ENCODE measurements at regions not wholly inside any gene's neighbourhood (a gene's known extent, or its start where the extent isn't known, plus 50 kb on each side); places are given as distances from the start of the nearest gene placed in this dataset.
A peak's percentile ranks its signal among the peaks of the same experiment; 100 is the strongest.

DNA sequence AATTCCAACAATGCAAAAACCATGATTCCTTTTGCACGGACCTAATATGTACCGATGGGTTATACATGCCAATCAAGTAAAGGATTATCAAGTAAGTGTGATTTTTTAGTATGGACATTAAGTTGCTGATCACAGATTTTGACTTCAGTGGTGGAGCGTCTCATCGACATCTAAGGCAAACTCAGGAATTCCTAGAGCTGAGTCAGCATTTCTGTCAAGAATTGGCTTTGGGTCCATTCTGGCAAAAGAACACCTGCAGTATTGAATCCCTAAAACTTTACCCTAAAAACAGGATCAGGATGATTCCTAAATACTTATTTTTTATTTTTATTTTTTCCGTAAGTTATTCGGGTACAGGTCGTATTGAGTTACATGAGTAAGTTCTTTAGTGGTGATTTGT is 83.6 kb downstream of the HPGD start:
- no peak for DNase-seq

- no peak for DNase-seq
Measured at GRCh38 chr4:174437749-174438148, 84.5 kb downstream of the HPGD start.

DNA sequence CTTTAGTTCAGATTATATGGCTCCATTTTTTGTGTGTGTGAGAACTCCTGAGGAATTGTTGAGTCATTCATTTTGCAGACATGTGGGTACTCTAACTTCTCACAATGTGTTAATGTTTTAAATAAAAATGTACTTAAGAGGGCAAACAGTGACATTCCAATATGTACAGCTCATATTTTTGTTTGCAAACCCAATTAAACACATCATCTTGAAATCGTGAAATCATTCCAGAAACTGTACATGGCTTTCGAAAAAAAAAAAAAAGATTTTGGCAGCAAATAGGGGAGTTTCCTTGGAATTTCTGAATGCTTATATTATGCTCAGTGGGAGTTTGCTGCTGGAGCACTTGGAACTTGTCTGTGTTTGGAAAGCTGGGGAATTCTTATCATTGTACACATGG is 85.0 kb downstream of the HPGD start:
- no peak for DNase-seq

DNA sequence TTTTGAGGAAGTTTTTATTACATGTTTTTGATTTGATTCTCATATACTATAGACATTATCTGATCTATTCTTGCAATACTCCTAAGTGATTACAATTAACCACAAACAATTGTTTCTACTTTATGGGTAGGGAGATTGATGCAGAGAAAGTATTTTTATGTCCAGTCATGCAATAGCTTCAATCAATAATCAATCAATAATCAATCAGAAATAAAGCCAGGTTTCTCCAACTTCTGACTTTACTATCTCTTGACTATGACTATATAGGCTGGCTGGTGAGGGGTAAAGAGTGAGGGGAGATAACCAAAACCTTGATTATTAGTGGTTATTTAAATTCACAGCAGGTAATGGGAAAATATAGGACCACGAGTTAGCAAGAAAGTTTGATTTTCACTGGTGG is 85.9 kb downstream of the HPGD start:
- DNase-seq, result no peak

- no peak for DNase-seq
Measured at GRCh38 chr4:174435974-174436373, 86.3 kb downstream of the HPGD start.

DNA sequence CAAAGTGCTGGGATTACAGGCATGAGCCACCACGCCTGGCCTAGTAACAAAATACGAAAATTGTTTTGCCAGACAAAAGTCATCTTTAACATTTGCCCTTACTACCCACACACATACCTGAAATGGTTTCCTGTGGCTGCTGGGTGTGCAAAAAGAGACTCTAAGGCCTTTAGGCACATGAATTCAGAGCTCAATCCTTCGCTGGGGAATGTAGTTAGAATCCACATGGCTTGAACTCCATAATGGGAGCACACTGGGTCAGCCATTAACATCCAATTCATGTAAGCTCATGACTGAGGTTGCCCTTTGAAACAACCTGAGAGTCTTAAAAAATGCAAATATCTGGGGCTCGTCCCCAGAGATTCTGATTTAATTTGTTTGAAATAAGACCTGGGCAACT is 87.8 kb downstream of the HPGD start:
- DNase-seq, result no peak

GRCh38 chr4:174430576-174430975 is 91.7 kb downstream of the HPGD start:
- no peak for DNase-seq

DNA sequence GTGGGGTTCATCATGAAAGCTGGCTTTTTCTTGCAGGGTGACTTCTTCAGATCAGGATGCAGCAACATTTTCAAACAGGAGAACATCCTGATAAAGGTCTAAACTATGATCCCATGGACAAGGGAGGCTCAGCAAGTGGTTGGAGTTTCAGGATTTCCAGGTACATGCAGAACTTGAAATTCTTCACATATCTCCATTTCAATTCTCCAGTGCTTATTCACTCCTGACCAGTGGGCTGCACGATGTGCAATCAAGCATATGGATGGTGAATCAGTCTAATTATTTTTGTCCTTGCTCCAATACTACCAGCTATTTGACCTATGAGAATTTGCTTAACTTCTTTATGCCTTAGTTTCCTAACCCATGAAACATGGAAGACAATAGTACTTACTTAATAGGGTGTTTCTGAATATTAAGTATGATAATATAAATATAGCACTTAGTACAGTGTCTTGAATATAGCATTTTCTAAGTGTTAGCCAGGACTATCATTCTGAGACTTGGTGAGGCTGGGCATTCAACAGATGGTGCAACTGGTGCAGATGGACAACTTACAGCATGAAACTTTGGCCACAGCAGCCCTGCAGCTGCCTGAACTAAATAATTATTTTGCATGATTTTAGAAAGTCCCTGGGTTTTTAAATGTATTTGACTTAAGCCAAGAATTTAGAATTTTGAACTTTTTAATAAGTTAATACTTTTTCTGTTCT is 92.4 kb downstream of the HPGD start:
- no peak for DNase-seq

- no peak for DNase-seq
Measured at GRCh38 chr4:174427571-174428140, 94.6 kb downstream of the HPGD start.

GRCh38 chr4:174425669-174426068 is 96.6 kb downstream of the HPGD start:
- DNase-seq, result no peak

DNA sequence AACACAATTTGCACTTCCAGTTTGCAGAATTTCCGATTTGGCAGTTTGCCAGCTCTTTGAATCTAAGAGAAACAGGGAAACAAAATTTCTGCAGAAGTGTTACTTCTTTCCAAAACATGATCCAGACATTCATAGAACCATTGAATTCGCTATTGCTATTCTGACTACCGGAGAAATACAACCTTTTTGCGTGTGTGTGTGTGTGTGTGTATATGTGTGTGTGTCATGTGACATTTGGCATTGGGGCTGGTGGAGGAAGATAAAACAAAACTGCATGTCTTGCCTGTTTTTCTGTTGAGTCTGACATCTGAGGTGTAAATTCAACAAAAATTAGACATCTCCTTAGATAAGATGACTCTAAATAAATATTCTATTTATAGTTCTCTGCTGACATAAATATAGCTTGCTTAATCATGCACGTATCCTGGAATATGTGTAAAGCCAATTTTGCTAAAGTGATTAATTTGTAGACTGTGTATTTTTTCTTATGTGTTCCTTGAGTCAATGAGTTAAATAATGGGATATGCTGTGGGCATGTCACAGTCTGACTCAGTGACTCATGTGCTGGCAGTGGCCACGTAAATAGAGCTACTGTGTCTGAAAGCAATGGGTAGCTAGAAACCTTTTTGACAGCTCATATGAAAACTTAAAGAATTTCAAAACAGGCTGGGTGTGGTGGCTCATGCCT is 98.9 kb downstream of the HPGD start:
- peak in 4 of 58 donors; percentile 2 to 15 (median 6) for DNase-seq

GRCh38 chr4:174422893-174423256 is 99.4 kb downstream of the HPGD start:
- DNase-seq, result no peak

DNA sequence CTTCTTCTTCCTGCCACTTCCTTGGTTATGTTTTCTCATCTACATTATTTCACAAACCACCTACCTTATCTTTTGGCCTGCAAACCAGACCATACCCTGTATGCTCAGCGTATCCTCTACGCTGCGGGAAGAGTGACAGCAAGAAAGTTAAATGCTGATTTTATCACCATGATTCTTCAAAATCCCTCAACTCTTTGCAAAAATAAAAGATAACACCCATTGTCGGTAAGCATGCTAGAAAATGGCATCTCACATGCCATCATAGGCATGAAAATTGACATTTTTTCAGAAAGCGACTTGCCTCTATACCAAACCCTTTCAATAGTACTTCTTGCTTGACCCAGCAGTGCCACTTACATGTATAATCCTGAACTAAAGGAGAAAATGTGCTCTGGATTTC is 102.0 kb downstream of the HPGD start:
- DNase-seq, result no peak

- DNase-seq, result no peak
Measured at GRCh38 chr4:174418640-174419212, 103.6 kb downstream of the HPGD start.

DNA sequence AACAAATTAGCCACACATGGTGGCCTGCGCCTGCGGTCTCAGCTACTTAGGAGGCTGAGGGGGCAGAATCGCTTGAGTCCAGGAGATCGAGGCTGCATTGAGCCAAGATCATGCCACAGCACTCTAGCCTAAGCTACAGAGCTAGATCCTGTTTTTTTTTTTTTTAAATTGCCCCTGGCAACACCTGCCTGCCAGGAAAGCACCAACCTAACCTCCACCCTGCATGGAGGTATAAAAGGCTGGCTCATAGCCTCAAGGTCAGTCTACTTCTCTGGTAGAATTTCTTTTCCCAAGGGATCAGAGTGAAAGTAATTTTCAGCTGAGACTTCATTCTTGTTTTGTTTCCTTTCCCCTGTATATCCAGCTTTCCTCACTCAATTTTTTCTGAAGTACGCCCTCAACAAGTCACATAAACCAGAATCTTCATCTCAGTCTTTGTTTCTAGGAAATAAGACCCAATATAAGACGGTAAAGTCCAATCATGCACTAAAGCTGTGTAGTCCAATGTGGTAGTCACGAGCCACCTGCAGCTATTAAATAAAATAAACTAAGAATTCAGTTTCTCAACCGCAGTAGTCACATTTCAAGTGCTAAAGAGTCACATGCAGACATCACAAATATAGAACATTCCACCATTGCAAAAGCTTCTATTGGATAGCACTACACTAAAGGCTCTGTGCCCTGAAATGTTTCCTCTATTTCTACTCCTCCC is 113.3 kb downstream of the HPGD start:
- no peak for DNase-seq

GRCh38 chr4:174406383-174406782 is 115.9 kb downstream of the HPGD start:
- no peak for DNase-seq

DNA sequence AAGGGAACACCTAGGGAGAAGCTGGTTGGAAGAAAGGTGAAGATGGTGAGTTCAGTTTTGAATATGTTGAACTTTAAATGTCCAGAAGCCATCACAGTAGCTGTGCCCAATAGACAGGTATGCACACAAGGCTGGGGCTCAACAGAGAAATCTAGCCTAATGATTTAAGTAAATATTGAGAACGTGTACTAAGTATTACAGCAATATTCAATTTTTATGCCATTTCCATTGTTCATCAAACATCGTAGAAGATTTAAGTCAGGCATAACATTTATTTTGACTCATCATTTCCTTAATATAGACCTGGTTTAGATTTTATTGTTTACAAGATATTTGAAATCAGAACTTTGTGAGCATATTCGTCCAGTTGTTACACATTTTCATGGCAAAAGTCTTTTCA is 116.4 kb downstream of the HPGD start:
- DNase-seq, result no peak

GRCh38 chr4:174404677-174405076 is 117.6 kb downstream of the HPGD start:
- DNase-seq, result no peak

DNA sequence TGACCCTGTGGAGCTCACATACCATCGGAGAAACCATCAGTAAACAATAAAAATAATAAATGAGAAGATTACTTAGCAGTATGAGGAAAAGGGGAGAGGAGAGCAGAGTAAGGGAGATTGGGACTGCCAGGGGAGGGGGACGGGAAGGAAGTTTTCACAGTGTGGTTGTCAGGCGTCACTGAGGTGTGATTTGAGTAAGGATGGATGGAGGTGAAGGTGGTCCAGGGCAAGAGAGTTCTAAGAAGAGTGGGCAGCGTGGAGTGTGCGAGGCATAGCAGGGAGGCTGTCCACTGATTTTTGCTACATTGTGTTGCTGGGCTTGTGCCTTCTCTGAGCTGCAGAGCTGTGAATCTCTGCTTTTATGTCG is 119.1 kb downstream of the HPGD start:
- no peak for DNase-seq

- DNase-seq, result no peak
Measured at GRCh38 chr4:174402470-174403176, 118.9 kb downstream of the CEP44 start.

DNA sequence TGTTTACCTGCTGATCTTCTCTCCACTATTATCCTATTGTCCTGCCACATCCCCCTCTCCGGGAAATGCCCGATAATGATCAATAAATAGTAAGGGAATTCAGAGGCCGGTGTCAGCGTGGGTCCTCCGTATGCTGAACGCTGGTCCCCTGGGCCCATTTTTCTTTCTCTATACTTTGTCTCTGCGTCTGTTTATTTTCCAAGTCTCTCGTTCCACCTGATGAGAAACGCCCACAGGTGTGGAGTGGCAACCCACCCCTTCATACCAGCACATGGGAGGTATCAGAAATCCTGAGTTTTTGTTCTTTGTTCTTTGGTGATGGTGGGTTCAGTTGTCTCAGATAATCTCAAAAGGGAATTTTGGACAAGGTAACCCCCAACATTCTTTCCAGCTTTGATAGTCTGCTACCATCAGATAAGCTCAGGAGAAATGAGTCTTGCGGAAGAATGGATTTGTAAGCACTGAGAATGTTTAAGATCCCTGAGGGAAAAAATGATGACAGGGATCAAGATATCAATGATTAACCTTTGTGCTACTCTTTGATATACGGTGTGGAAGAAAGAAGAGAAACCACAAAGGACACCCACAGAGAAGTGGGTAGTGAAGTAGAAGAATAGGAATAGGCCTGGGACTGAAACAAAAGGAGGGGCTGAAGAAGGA is 117.9 kb downstream of the CEP44 start:
- no peak for DNase-seq

Data from anterior cingulate cortex (tissue), 58 donors.